ENCODE measurements at regions not wholly inside any gene's neighbourhood (a gene's known extent, or its start where the extent isn't known, plus 50 kb on each side); places are given as distances from the start of the nearest gene placed in this dataset.

DNA sequence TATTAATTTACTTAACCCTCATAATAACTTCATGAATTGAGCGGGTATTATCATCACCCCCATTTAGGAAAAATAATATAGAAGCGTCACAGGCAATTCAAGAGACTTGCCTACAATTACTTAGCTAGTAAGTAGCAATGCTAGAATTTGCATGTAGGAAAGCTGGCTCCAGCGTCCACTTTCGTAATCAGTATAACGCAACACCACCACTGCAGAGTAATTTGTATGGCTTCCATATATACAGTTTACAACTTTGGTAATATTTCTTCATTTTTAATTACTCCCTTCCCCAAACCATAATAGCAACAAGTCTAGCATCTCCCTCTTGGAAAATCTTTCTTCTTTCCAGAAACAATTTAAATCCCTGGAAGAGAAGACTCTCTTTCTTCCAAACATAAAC is 89.9 kb upstream of the OR5AK2 start:
- TF ChIP-seq, protein P1, sequence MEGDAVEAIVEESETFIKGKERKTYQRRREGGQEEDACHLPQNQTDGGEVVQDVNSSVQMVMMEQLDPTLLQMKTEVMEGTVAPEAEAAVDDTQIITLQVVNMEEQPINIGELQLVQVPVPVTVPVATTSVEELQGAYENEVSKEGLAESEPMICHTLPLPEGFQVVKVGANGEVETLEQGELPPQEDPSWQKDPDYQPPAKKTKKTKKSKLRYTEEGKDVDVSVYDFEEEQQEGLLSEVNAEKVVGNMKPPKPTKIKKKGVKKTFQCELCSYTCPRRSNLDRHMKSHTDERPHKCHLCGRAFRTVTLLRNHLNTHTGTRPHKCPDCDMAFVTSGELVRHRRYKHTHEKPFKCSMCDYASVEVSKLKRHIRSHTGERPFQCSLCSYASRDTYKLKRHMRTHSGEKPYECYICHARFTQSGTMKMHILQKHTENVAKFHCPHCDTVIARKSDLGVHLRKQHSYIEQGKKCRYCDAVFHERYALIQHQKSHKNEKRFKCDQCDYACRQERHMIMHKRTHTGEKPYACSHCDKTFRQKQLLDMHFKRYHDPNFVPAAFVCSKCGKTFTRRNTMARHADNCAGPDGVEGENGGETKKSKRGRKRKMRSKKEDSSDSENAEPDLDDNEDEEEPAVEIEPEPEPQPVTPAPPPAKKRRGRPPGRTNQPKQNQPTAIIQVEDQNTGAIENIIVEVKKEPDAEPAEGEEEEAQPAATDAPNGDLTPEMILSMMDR (IDR thresholded peaks at IDR 0.05; ENCODE audit: insufficient read depth, low read length, poor library complexity, severe bottlenecking), result no peak
- no peak for TF ChIP-seq EZH2phosphoT487 (conservative IDR thresholded peaks at IDR 0.05; ENCODE audit: low read length)

Measured in SU-DHL-6 (cell line).